ENCODE measurements at regions not wholly inside any gene's neighbourhood (a gene's known extent, or its start where the extent isn't known, plus 50 kb on each side); places are given as distances from the start of the nearest gene placed in this dataset.

- Histone ChIP-seq H3K4me3 (no peak overlapping the region), H3K36me3 (no peaks in the 10 kb centered on the region), H3K27me3 (no peaks in the 10 kb centered on the region), H3K9ac (ENCODE audit: low read depth in 2 of 2, low read length in 2 of 2) (no peak overlapping the region), H3K9me3 (no peaks in the 10 kb centered on the region), H3K4me1 (no peaks in the 10 kb centered on the region), H3K27ac (no peak overlapping the region)
- no peak for DNase-seq
- intact Hi-C loops (cut with DNase I): no loop called here
- TF ChIP-seq CTCF (IDR thresholded peaks at IDR 0.05): no peak
Observed at GRCh38 chr13:40288259-40288658, 378.2 kb downstream of the FOXO1 start.

DNA sequence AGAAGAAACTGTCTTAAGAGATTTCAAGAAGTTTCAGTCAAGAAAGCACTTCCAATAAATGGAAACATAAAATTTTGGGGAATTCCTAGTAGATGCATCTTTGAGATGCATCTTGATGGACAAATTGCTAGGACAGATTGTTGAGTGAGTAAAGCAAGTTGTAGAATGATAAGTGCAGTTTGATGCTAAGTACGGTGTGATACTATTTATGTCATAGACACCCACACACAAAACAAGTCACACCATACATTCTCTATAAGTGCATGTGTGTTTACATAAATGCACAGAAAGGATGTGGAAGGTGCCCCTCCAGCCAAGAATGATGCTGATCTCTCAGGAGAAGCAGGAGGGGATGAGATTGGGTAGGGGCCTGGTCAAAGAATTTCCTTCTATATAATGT, 375.7 kb downstream of the FOXO1 start:
- intact Hi-C loops (cut with DNase I): no loop called here
- DNase-seq: no peak
- Histone ChIP-seq H3K9ac (ENCODE audit: low read depth in 2 of 2, low read length in 2 of 2) (no peak overlapping the region), H3K4me1 (no peaks in the 10 kb centered on the region), H3K27me3 (no peaks in the 10 kb centered on the region), H3K9me3 (no peaks in the 10 kb centered on the region), H3K4me3 (no peak overlapping the region), H3K27ac (no peak overlapping the region), H3K36me3 (no peaks in the 10 kb centered on the region)
- no peak for TF ChIP-seq CTCF (IDR thresholded peaks at IDR 0.05)

DNA sequence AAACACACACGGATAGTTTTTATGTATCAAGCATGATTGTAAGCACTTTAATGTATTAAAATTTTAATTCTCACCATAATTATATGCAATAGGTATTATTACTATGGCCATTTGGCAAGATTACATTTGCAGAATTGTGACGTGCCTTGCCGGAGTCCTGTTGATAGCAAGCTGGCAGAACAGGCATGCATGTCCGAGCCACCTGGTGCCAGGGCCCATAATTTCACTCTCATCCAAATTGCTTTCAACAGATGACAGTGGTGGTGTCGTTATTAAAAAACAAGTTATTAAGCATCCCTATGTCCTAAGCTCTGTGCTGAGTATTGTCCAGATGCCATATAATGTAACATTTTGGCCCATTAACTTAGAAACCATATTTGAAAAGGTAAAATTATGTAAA, 374.3 kb downstream of the FOXO1 start:
- Histone ChIP-seq H3K27me3 (no peaks in the 10 kb centered on the region), H3K9ac (ENCODE audit: low read depth in 2 of 2, low read length in 2 of 2) (no peak overlapping the region), H3K4me3 (no peak overlapping the region), H3K36me3 (no peaks in the 10 kb centered on the region), H3K27ac (no peak overlapping the region), H3K4me1 (no peaks in the 10 kb centered on the region), H3K9me3 (no peaks in the 10 kb centered on the region)
- intact Hi-C loops (cut with DNase I): no loop called here
- DNase-seq: no peak
- no peak for TF ChIP-seq CTCF (IDR thresholded peaks at IDR 0.05)

DNA sequence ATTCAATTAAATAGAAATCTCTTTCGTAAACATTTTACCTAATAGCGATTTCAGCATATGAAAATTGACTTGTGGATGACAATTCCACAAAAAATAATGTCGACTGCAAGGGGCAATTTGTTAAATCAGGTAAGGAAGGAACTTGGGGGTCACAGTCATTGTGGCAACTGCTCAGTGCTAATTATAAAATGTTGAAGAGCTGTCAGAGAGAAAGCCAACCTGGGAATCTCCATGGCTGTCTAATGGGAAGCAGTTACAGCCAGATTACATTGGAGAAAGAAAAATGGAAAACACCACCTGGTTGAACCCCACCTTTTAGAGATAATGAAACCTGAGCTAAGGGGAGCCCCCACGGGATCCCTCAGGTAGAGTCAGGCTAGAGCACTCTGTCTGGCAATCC, 373.9 kb downstream of the FOXO1 start:
- no peak overlapping the region for H3K4me3 ChIP-seq
- H3K27ac ChIP-seq: no peak overlapping the region

DNA sequence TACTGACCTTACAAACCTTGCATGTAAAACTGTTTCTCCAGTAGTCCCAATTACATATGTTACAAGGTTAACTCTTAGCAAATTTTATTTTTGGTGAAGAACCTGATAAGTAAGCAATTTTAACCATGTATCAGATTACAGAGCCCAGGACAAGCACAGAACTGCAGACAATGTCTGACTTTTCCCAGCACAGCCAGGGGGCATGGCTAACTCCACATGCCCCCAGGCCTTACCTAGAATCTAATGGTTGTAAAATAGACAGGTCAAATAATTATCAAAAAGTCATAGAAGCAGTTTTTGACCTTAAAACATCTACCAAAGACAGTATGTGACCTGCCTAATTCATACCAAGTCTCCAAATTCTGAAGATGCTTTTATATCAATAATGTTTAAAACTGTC, 364.1 kb downstream of the FOXO1 start:
- H3K27me3 ChIP-seq: no peaks in the 10 kb centered on the region
- no peaks in the 10 kb centered on the region for H3K9me3 ChIP-seq
- intact Hi-C loops (cut with DNase I): no loop called here
- no peaks in the 10 kb centered on the region for H3K4me1 ChIP-seq
- H3K27ac ChIP-seq: no peak overlapping the region
- no peak overlapping the region for H3K4me3 ChIP-seq
- no peak for DNase-seq
- H3K9ac ChIP-seq (ENCODE audit: low read depth in 2 of 2, low read length in 2 of 2): no peak overlapping the region
- TF ChIP-seq CTCF (IDR thresholded peaks at IDR 0.05): no peak
- no peaks in the 10 kb centered on the region for H3K36me3 ChIP-seq

More for the DNA sequence above, 373.9 kb downstream of the FOXO1 start:
- H3K4me1 ChIP-seq: no peaks in the 10 kb centered on the region
- H3K9me3 ChIP-seq: no peaks in the 10 kb centered on the region
- H3K9ac ChIP-seq (ENCODE audit: low read depth in 2 of 2, low read length in 2 of 2): no peak overlapping the region
- DNase-seq: no peak
- TF ChIP-seq CTCF (IDR thresholded peaks at IDR 0.05): no peak
- H3K27me3 ChIP-seq: no peaks in the 10 kb centered on the region
- no peaks in the 10 kb centered on the region for H3K36me3 ChIP-seq
- intact Hi-C loops (cut with DNase I): no loop called here

DNA sequence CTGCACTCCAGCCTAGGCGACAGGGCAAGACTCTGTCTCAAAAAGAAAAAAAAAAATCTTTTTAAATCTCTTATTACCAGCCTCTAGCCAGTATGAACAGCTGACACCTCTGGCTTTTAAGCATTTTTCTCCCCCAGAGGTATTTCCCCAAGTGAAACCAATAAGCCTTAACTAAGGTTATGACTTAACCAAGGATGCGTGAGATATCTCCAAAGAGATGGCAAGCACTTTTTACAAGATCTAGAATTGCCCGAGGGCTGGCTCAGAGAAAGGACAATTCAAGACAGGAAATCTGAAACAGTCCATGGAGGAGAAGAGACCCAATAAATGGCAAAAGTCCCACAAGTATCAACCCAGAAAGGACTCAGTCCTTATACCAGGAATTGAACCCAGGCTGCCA, 362.1 kb downstream of the FOXO1 start:
- no peaks in the 10 kb centered on the region for H3K36me3 ChIP-seq
- no peak overlapping the region for H3K4me3 ChIP-seq
- H3K9me3 ChIP-seq: no peaks in the 10 kb centered on the region
- no peak overlapping the region for H3K27ac ChIP-seq
- intact Hi-C loops (cut with DNase I): no loop called here
- no peak for TF ChIP-seq CTCF (IDR thresholded peaks at IDR 0.05)
- no peak overlapping the region for H3K9ac ChIP-seq (ENCODE audit: low read depth in 2 of 2, low read length in 2 of 2)
- no peaks in the 10 kb centered on the region for H3K27me3 ChIP-seq
- H3K4me1 ChIP-seq: no peaks in the 10 kb centered on the region
- DNase-seq: no peak

All from colonic mucosa (tissue), 4 donors.